GM12891 (cell line): ENCODE measurements at regions not wholly inside any gene's neighbourhood (a gene's known extent, or its start where the extent isn't known, plus 50 kb on each side); places are given as distances from the start of the nearest gene placed in this dataset.
"Not testable (repeated sequence)": the region's sequence is repeated elsewhere in the genome, so short reads cannot be mapped to it uniquely, and the experiment has no call there.

ENCODE experiments used
- DNase-seq: peaks from one replicate; pipeline ENCODE4 v3.0.0; 2011; ENCODE audit warnings: low spot score; ENCODE audit not compliant: insufficient read length
- FAIRE-seq: peaks from 2 replicates; lab custom pipeline; 2011; peaks lifted over from hg19 to GRCh38; lab: Jason Lieb, UNC
- PAX5 ChIP-seq: IDR thresholded peaks from 2 replicates; pipeline ENCODE4 v1.6.1; 2011; ENCODE audit warnings: low read length, moderate library complexity, mild to moderate bottlenecking; ENCODE audit not compliant: insufficient read depth, severe bottlenecking
- POLR2A ChIP-seq: IDR thresholded peaks from 2 replicates; pipeline ENCODE4 v1.6.1; 2011; ENCODE audit warnings: low read depth, low read length, control low read depth
- POLR2AphosphoS5 ChIP-seq: IDR thresholded peaks from 2 replicates; pipeline ENCODE4 v1.6.1; 2011; ENCODE audit warnings: low read depth, low read length, control low read depth
- POU2F2 ChIP-seq: IDR thresholded peaks from 2 replicates; pipeline ENCODE4 v1.6.1; 2011; ENCODE audit warnings: low read depth, mild to moderate bottlenecking, control low read depth, low read length, moderate library complexity
- SPI1 ChIP-seq: IDR thresholded peaks from 2 replicates; pipeline ENCODE4 v1.6.1; 2011; ENCODE audit warnings: low read depth, low read length, control low read depth
- TAF1 ChIP-seq: IDR thresholded peaks from 2 replicates; pipeline ENCODE4 v1.6.1; 2011; ENCODE audit warnings: low read depth, low read length, control low read depth

DNA sequence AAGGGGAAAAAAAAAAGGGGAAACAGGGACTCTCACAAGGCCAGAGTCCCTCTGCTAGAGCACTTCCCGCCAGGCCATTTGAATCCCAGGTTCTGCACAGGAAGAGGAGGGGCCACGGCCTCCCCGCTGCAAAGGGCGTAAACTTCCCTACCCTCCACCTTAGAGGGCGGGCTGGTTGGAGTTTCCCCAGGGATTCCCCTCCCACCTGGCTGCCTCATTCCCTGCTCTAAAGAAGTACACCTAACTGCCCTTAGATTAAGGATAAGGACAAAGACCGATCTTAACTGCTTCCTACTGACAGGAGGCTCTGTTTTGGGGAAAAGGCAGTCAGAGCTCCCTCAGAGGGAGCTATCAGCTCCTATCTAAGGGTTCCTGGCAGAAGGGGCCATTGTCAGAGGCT is 102.0 kb upstream of the ARMC3 start:
- no peak for DNase-seq
- FAIRE-seq = no peak
- TF ChIP-seq POU2F2 = no peak
- TF ChIP-seq POLR2AphosphoS5 = no peak
- TF ChIP-seq POLR2A = no peak
- TF ChIP-seq SPI1 = no peak
- TF ChIP-seq TAF1 = no peak
- TF ChIP-seq PAX5 = no peak

GRCh38 chr10:22824984-22825383 is 102.9 kb upstream of the ARMC3 start:
- FAIRE-seq (no peak), DNase-seq (no peak)
- TF ChIP-seq SPI1 (no peak), PAX5 (no peak), POLR2AphosphoS5 (no peak), POLR2A (no peak), POU2F2 (no peak)

DNA sequence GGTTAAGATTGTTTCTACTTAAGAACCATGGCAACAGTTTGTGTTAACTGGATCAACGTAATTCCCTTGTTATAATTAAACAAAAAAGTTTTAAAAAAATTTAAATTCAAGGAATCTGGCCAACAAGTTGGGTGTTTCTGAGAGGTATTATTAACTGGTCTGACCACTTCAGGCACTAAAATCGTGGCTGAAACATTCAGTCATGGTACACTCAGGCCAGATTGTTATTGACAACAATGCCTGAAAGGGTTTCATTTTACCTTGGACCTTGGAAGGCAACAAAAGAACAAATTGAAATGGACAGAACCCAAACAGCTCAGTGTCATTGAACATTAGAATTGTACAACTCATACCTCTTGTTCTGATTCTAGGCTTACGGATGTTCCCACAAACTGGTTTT is 103.3 kb upstream of the ARMC3 start:
- DNase-seq = no peak
- TF ChIP-seq POLR2AphosphoS5 (no peak), SPI1 (no peak), POU2F2 (no peak), POLR2A (no peak), TAF1 (no peak), PAX5 (no peak)
- no peak for FAIRE-seq

GRCh38 chr10:22823109-22823508 is 104.7 kb upstream of the ARMC3 start:
- TF ChIP-seq POLR2A (no peak), PAX5 (no peak), TAF1 (no peak), POLR2AphosphoS5 (no peak), POU2F2 (no peak), SPI1 (no peak)
- DNase-seq (no peak), FAIRE-seq (no peak)

- FAIRE-seq, DNase-seq: not testable (repeated sequence)
Measured at GRCh38 chr10:22821921-22822320, 105.9 kb upstream of the ARMC3 start.

DNA sequence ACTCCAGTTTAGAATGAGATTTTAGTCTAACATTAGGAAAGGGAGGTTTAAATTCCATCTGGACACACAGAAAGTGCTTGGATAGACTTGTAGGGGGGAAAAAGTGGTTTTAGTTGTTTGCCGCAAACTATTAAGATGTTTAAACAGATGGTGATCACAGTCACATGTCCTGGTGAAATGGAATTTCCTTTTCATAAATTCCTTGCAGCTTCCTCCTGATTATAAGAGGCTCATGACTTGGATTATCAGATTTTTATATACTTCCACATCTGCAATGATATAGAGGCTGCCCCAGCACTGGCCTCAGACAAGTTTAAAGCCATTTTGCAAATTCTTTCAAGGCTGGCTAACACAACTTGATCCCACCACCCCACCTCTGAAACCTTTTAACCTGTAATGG is 106.4 kb upstream of the ARMC3 start:
- FAIRE-seq (no peak), DNase-seq (no peak)
- TF ChIP-seq POU2F2 (no peak), POLR2A (no peak), SPI1 (no peak), TAF1 (no peak), PAX5 (no peak), POLR2AphosphoS5 (no peak)

GRCh38 chr10:22816298-22816653 is 101.9 kb upstream of the PIP4K2A start:
- no peak for FAIRE-seq
- no peak for DNase-seq
- no peak for TF ChIP-seq PAX5
- no peak for TF ChIP-seq POLR2AphosphoS5
- TF ChIP-seq TAF1 = no peak
- TF ChIP-seq POU2F2 = no peak
- no peak for TF ChIP-seq POLR2A
- no peak for TF ChIP-seq SPI1

- FAIRE-seq = no peak
- TF ChIP-seq POLR2AphosphoS5 (no peak), SPI1 (no peak)
- no peak for DNase-seq
Measured at GRCh38 chr10:22810643-22811465, 96.5 kb upstream of the PIP4K2A start.

DNA sequence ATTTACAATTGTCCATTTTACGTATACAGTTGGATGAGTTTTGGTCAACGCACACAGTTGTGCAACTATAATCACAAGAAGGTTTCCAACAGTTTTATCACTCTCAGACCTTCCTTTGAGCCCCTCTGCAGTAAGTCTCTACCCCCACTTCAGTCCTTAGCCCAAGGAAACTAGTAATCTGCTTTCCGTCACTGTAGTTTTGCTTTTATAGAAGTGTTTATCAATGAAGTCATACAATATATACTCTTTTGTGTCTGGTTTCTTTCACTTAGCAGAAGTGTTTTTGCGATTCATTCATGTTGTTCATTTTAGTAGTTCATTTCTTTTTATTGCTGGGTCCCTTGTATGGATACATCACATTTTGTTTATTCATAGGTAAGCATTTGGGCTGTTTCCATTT is 92.9 kb upstream of the PIP4K2A start:
- TF ChIP-seq SPI1 (no peak), POLR2AphosphoS5 (no peak), PAX5 (no peak)
- FAIRE-seq (no peak), DNase-seq (no peak)

- FAIRE-seq = no peak
- no peak for DNase-seq
- TF ChIP-seq TAF1 = no peak
- no peak for TF ChIP-seq POLR2AphosphoS5
- no peak for TF ChIP-seq POLR2A
- TF ChIP-seq SPI1 = no peak
Measured at GRCh38 chr10:22805304-22805703, 90.9 kb upstream of the PIP4K2A start.

GRCh38 chr10:22803261-22803885 is 89.0 kb upstream of the PIP4K2A start:
- TF ChIP-seq PAX5 (no peak), POLR2A (no peak), POU2F2 (no peak), POLR2AphosphoS5 (no peak), SPI1 (no peak), TAF1 (no peak)
- FAIRE-seq (no peak), DNase-seq (no peak)
